Loucy (cell line): ENCODE measurements at regions not wholly inside any gene's neighbourhood (a gene's known extent, or its start where the extent isn't known, plus 50 kb on each side); places are given as distances from the start of the nearest gene placed in this dataset.

Source experiments
- EZH2phosphoT487 ChIP-seq: fragments of 200-600 bp; IDR thresholded peaks from 2 replicates; pipeline ENCODE4 v1.6.1; 2018; ENCODE audit warnings: antibody characterized with exemption, mild to moderate bottlenecking, moderate library complexity, borderline replicate concordance
- TF ChIP-seq, protein P1 (sequence below): fragments of 200-600 bp; sonication (generic); conservative IDR thresholded peaks from 2 replicates; pipeline ENCODE4 v1.5.1; 2014; ENCODE audit warnings: mild to moderate bottlenecking, antibody characterized with exemption, low read length

DNA sequence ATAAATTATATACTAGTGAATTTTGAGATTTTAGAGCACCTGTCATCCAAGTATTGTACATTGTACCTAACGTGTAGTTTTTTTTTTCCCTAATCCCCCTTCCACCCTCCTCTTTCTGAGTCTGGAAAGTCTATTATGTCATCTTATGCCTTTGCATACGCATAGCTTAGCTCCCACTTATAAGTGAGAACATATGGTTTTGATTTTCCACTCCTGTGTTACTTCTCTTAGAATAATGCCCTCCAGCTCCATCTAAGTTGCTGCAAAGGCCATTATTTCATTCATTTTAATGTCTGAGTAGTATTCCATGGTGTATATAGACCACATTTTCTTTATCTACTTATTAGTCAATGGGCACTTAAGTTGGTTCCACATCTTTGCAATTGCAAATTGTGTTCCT is 177.0 kb upstream of the C16orf82 start:
- TF ChIP-seq, protein P1, sequence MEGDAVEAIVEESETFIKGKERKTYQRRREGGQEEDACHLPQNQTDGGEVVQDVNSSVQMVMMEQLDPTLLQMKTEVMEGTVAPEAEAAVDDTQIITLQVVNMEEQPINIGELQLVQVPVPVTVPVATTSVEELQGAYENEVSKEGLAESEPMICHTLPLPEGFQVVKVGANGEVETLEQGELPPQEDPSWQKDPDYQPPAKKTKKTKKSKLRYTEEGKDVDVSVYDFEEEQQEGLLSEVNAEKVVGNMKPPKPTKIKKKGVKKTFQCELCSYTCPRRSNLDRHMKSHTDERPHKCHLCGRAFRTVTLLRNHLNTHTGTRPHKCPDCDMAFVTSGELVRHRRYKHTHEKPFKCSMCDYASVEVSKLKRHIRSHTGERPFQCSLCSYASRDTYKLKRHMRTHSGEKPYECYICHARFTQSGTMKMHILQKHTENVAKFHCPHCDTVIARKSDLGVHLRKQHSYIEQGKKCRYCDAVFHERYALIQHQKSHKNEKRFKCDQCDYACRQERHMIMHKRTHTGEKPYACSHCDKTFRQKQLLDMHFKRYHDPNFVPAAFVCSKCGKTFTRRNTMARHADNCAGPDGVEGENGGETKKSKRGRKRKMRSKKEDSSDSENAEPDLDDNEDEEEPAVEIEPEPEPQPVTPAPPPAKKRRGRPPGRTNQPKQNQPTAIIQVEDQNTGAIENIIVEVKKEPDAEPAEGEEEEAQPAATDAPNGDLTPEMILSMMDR: no peak
- no peak for TF ChIP-seq EZH2phosphoT487
